SK-N-SH (cell line): ENCODE measurements at regions not wholly inside any gene's neighbourhood (a gene's known extent, or its start where the extent isn't known, plus 50 kb on each side); places are given as distances from the start of the nearest gene placed in this dataset.

Source experiments
- CTCF ChIA-PET: fragments of 300-600, 350-600 bp; formaldehyde crosslinking; extraction: SDS; loops from one replicate; lab custom pipeline; 2021; lab: Yijun Ruan, JAX
- POLR2A ChIA-PET: fragments of 350-600 bp; sonication (Branson Sonifier 250); formaldehyde crosslinking; extraction: SDS; loops from one replicate; lab custom pipeline; 2020; ENCODE audit warnings: antibody characterized with exemption, inconsistent platforms; lab: Yijun Ruan, JAX
- DNase-seq: peaks from one replicate; pipeline ENCODE4 v3.0.0; 2012
- H2AFZ ChIP-seq: fragments of 200-600 bp; sonication (generic); 2 replicates; pipeline ENCODE4 v1.8.1; 2016; ENCODE audit warnings: antibody characterized with exemption, mild to moderate bottlenecking, low read depth
- H3F3A ChIP-seq: fragments of 200-600 bp; sonication (generic); replicated peaks from 2 replicates; pipeline ENCODE3; 2016; ENCODE audit warnings: antibody characterized with exemption, mild to moderate bottlenecking; ENCODE audit not compliant: insufficient read depth
- H3K27ac ChIP-seq, 2 experiments: fragments of 200-500 bp in 1 of 2; fragments of 200-600 bp in 1 of 2; sonication (Bioruptor generic) in 1 of 2; sonication (generic), shearing (Covaris generic) in 1 of 2; 2 replicates each; pipeline versions ENCODE4 v1.5.1 to v1.6.1; 2014 to 2016; ENCODE audit warnings: low read depth in 2 of 2, inconsistent platforms in 1 of 2, low read length in 1 of 2, mild to moderate bottlenecking in 1 of 2, mixed read lengths in 1 of 2
- H3K27me3 ChIP-seq: fragments of 200-600 bp; sonication (generic), shearing (Covaris generic); 2 replicates; pipeline ENCODE4 v1.6.1; 2016; ENCODE audit warnings: mixed run types; ENCODE audit not compliant: insufficient read depth
- H3K36me3 ChIP-seq, 2 experiments: fragments of 200-500 bp in 1 of 2; fragments of 200-600 bp in 1 of 2; sonication (Bioruptor generic) in 1 of 2; sonication (generic) in 1 of 2; replicated peaks in 1 of 2; 2 replicates each; pipeline versions ENCODE3 to v1.5.1; 2014 to 2016; ENCODE audit warnings: low read length in 1 of 2, mild to moderate bottlenecking in 1 of 2; ENCODE audit not compliant: insufficient read depth in 2 of 2, control insufficient read depth in 1 of 2
- H3K4me1 ChIP-seq, 2 experiments: fragments of 200-500 bp in 1 of 2; fragments of 200-600 bp in 1 of 2; sonication (Bioruptor generic) in 1 of 2; sonication (generic), shearing (Covaris generic) in 1 of 2; 2 replicates each; pipeline versions ENCODE4 v1.5.1 to v1.6.1; 2014 to 2016; ENCODE audit warnings: low read depth in 1 of 2, low read length in 1 of 2, mixed run types in 1 of 2; ENCODE audit not compliant: insufficient read depth in 2 of 2, control insufficient read depth in 1 of 2
- H3K4me2 ChIP-seq: fragments of 200-600 bp; sonication (generic), shearing (Covaris generic); 2 replicates; pipeline ENCODE4 v1.6.1; 2017; ENCODE audit warnings: mixed run types
- H3K4me3 ChIP-seq, 2 experiments: fragments of 200-500 bp in 1 of 2; fragments of 200-600 bp in 1 of 2; sonication (Bioruptor generic) in 1 of 2; sonication (generic), shearing (Covaris generic) in 1 of 2; 2 replicates each; pipeline versions ENCODE4 v1.5.1 to v1.8.1; 2014 to 2016; ENCODE audit warnings: low read depth in 2 of 2, inconsistent platforms in 1 of 2, low read length in 1 of 2, mild to moderate bottlenecking in 1 of 2, mixed read lengths in 1 of 2, moderate library complexity in 1 of 2
- H3K79me2 ChIP-seq: fragments of 200-600 bp; sonication (generic); 2 replicates; pipeline ENCODE4 v1.8.1; 2017; ENCODE audit warnings: mild to moderate bottlenecking; ENCODE audit not compliant: insufficient read depth
- H3K9ac ChIP-seq: fragments of 200-600 bp; sonication (generic); 2 replicates; pipeline ENCODE4 v1.6.1; 2017; ENCODE audit warnings: mixed run types
- H3K9me2 ChIP-seq: fragments of 200-600 bp; sonication (generic); 2 replicates; pipeline ENCODE4 v1.6.1; 2017; ENCODE audit warnings: mixed run types
- H3K9me3 ChIP-seq: fragments of 200-600 bp; sonication (generic); 2 replicates; pipeline ENCODE4 v1.6.1; 2017; ENCODE audit warnings: mixed run types, mild to moderate bottlenecking, moderate library complexity
- H4K20me1 ChIP-seq: fragments of 200-600 bp; sonication (generic); 2 replicates; pipeline ENCODE4 v1.6.1; 2017; ENCODE audit warnings: mild to moderate bottlenecking, mixed run types; ENCODE audit not compliant: insufficient read depth
- ELF1 ChIP-seq: IDR thresholded peaks from 2 replicates; pipeline ENCODE4 v1.4.0; 2012
- FOXM1 ChIP-seq: IDR thresholded peaks from 2 replicates; pipeline ENCODE4 v1.4.0; 2012; ENCODE audit warnings: low read depth, mild to moderate bottlenecking
- JUND ChIP-seq: IDR thresholded peaks from 2 replicates; pipeline ENCODE4 v1.4.0; 2012
- MAX ChIP-seq: IDR thresholded peaks from 2 replicates; pipeline ENCODE4 v1.4.0; 2012; ENCODE audit warnings: low read depth
- MXI1 ChIP-seq: IDR thresholded peaks from 2 replicates; pipeline ENCODE4 v1.6.1; 2012; ENCODE audit warnings: mild to moderate bottlenecking, low read depth, low read length, improper control_type of control experiment
- NFIC ChIP-seq: IDR thresholded peaks from 2 replicates; pipeline ENCODE4 v1.4.0; 2012; ENCODE audit warnings: borderline replicate concordance
- POLR2AphosphoS5 ChIP-seq: IDR thresholded peaks from 2 replicates; pipeline ENCODE4 v1.6.1; 2012; ENCODE audit warnings: low read depth, low read length
- RFX5 ChIP-seq: IDR thresholded peaks from 2 replicates; pipeline ENCODE4 v1.6.1; 2012; ENCODE audit warnings: mild to moderate bottlenecking, improper control_type of control experiment, low read length
- RXRA ChIP-seq: IDR thresholded peaks from 2 replicates; pipeline ENCODE4 v1.4.0; 2012; ENCODE audit warnings: low read depth, mild to moderate bottlenecking, borderline replicate concordance
- SIN3A ChIP-seq: IDR thresholded peaks from 2 replicates; pipeline ENCODE4 v1.6.1; 2012; ENCODE audit warnings: low read depth, mild to moderate bottlenecking, low read length, moderate library complexity, borderline replicate concordance
- TEAD4 ChIP-seq: IDR thresholded peaks from 2 replicates; pipeline ENCODE4 v1.4.0; 2012; ENCODE audit warnings: mild to moderate bottlenecking, borderline replicate concordance; ENCODE audit not compliant: insufficient read depth
- USF1 ChIP-seq: IDR thresholded peaks from 2 replicates; pipeline ENCODE4 v1.4.0; 2012; ENCODE audit warnings: low read depth, borderline replicate concordance
- USF2 ChIP-seq: fragments of 150-350 bp; IDR thresholded peaks from 2 replicates; pipeline ENCODE4 v1.6.1; 2017; ENCODE audit warnings: antibody characterized with exemption, low read length, low read depth, borderline replicate concordance
- YY1 ChIP-seq: IDR thresholded peaks from 2 replicates; pipeline ENCODE4 v1.4.0; 2012; ENCODE audit warnings: low read depth, mild to moderate bottlenecking
- ZBTB33 ChIP-seq: IDR thresholded peaks from 2 replicates; pipeline ENCODE4 v1.4.0; 2012; ENCODE audit warnings: low read depth, borderline replicate concordance
- WGBS: methylation state at CpG from one replicate; pipeline ENCODE4 v1.1.6; 2017; ENCODE audit warnings: low lambda C conversion rate; 5-methylcytosine and 5-hydroxymethylcytosine counted together

GRCh38 chr4:140212194-140212593 lies 58.2 kb upstream of the MAML3 start:
- no peak overlapping the region for H2AFZ ChIP-seq
- no peaks in the 10 kb centered on the region for H3K27me3 ChIP-seq
- ChIA-PET POLR2A (no interaction called here), CTCF (no interaction called here)
- H3F3A ChIP-seq, result no peaks in the 10 kb centered on the region
- H3K9ac ChIP-seq, result no peak overlapping the region
- TF ChIP-seq MXI1 (no peak), YY1 (no peak)
- no peak overlapping the region for H3K27ac ChIP-seq
- H3K9me3 ChIP-seq, result no peaks in the 10 kb centered on the region
- no peaks in the 10 kb centered on the region for H3K9me2 ChIP-seq
- H3K4me1 ChIP-seq, result 0 out of 4 replicates have a peak, but pooled peaks cover 0 to 6% of the 10 kb centered on the region in 2 experiments
- no peak overlapping the region for H3K4me3 ChIP-seq
- no peaks in the 10 kb centered on the region for H3K79me2 ChIP-seq
- no peaks in the 10 kb centered on the region for H4K20me1 ChIP-seq
- no peak overlapping the region for H3K4me2 ChIP-seq
- no peaks in the 10 kb centered on the region for H3K36me3 ChIP-seq
- 97% methylated on average over 2 of the region's 2 CpGs for WGBS
- no peak for DNase-seq

GRCh38 chr4:140211693-140212092 lies 57.7 kb upstream of the MAML3 start:
- H4K20me1 ChIP-seq, result no peaks in the 10 kb centered on the region
- H3K79me2 ChIP-seq, result no peaks in the 10 kb centered on the region
- H2AFZ ChIP-seq, result no peak overlapping the region
- TF ChIP-seq FOXM1 (no peak), MAX (no peak), YY1 (no peak), RFX5 (no peak), NFIC (no peak), USF2 (no peak), ELF1 (no peak), USF1 (no peak), TEAD4 (no peak)
- TF ChIP-seq, all 33 proteins: peak for 0
- Histone ChIP-seq H3K4me2 (no peak overlapping the region), H3K4me1 (0 out of 4 replicates have a peak, but pooled peaks cover 0 to 6% of the 10 kb centered on the region in 2 experiments), H3K9ac (no peak overlapping the region), H3K36me3 (no peaks in the 10 kb centered on the region), H3K9me3 (no peaks in the 10 kb centered on the region), H3K27ac (no peak overlapping the region), H3K9me2 (no peaks in the 10 kb centered on the region), H3K27me3 (no peaks in the 10 kb centered on the region), H3F3A (no peaks in the 10 kb centered on the region), H3K4me3 (no peak overlapping the region)
- no peak for DNase-seq
- CTCF ChIA-PET, result no interaction called here
- POLR2A ChIA-PET, result no interaction called here
- WGBS, result 77% methylated on average over 2 of the region's 2 CpGs

GRCh38 chr4:140211161-140211560 lies 57.2 kb upstream of the MAML3 start:
- CTCF ChIA-PET, result no interaction called here
- Histone ChIP-seq H3K4me2 (no peak overlapping the region), H3K9me2 (no peaks in the 10 kb centered on the region), H3K36me3 (no peaks in the 10 kb centered on the region), H3K27ac (no peak overlapping the region), H3F3A (no peaks in the 10 kb centered on the region), H3K9me3 (no peaks in the 10 kb centered on the region), H3K4me3 (no peak overlapping the region), H3K79me2 (no peaks in the 10 kb centered on the region), H3K27me3 (no peaks in the 10 kb centered on the region), H3K4me1 (0 out of 4 replicates have a peak, but pooled peaks cover 0 to 6% of the 10 kb centered on the region in 2 experiments), H4K20me1 (no peaks in the 10 kb centered on the region), H3K9ac (no peak overlapping the region), H2AFZ (no peak overlapping the region)
- POLR2A ChIA-PET, result no interaction called here
- DNase-seq, result no peak
- TF ChIP-seq ELF1, result no peak
- TF ChIP-seq POLR2AphosphoS5, result no peak
- TF ChIP-seq MXI1, result no peak
- TF ChIP-seq RXRA, result no peak
- no peak for TF ChIP-seq JUND
- TF ChIP-seq USF2, result no peak
- no peak for TF ChIP-seq ZBTB33
- TF ChIP-seq SIN3A, result no peak
- TF ChIP-seq YY1, result no peak
